HEK293T (cell line): ENCODE measurements at regions not wholly inside any gene's neighbourhood (a gene's known extent, or its start where the extent isn't known, plus 50 kb on each side); places are given as distances from the start of the nearest gene placed in this dataset.

Experiments
- FOXM1 ChIP-seq: fragments of 450-650 bp; IDR thresholded peaks from 2 replicates; pipeline ENCODE4 v1.6.1; 2017; ENCODE audit warnings: mild to moderate bottlenecking, borderline replicate concordance
- L3MBTL2 ChIP-seq: fragments of 450-650 bp; conservative IDR thresholded peaks from 2 replicates; pipeline ENCODE4 v1.6.1; 2016; ENCODE audit warnings: mild to moderate bottlenecking
- NFRKB ChIP-seq: fragments of 450-650 bp; IDR thresholded peaks from 2 replicates; pipeline ENCODE4 v1.6.1; 2016; ENCODE audit warnings: mild to moderate bottlenecking, moderate library complexity
- SP1 ChIP-seq: fragments of 450-650 bp; IDR thresholded peaks from 2 replicates; pipeline ENCODE4 v1.6.1; 2017

GRCh38 chr5:53287573-53287972, 178.0 kb upstream of the MOCS2 start:
- TF ChIP-seq FOXM1, result no peak
- TF ChIP-seq L3MBTL2, result no peak
- no peak for TF ChIP-seq NFRKB
- TF ChIP-seq SP1, result no peak
